GM23338 (cell line): ENCODE measurements at regions not wholly inside any gene's neighbourhood (a gene's known extent, or its start where the extent isn't known, plus 50 kb on each side); places are given as distances from the start of the nearest gene placed in this dataset.

Experiments
- ATAC-seq: fragments of 200-7000 bp; cut with Tn5 transposase; 3 replicates; pipeline ENCODE4 v1.9.1; 2020
- DNase-seq: peaks from one replicate; pipeline ENCODE4 v3.0.0-alpha.2; 2015; ENCODE audit warnings: low spot score
- H2AFZ ChIP-seq: fragments of 200-600 bp; sonication (generic); 2 replicates; pipeline ENCODE4 v1.8.0; 2016; ENCODE audit warnings: antibody characterized with exemption, mild to moderate bottlenecking, moderate library complexity
- H3F3A ChIP-seq: fragments of 200-600 bp; sonication (generic); replicated peaks from 2 replicates; pipeline ENCODE4 v1.8.0; 2017; ENCODE audit warnings: antibody characterized with exemption, mixed run types, low read depth
- H3K27ac ChIP-seq: fragments of 200-600 bp; sonication (generic); 2 replicates; pipeline ENCODE4 v1.6.1; 2016; ENCODE audit warnings: low read depth
- H3K27me3 ChIP-seq: fragments of 200-600 bp; sonication (generic); 2 replicates; pipeline ENCODE4 v1.8.0; 2016; ENCODE audit warnings: mild to moderate bottlenecking, mixed run types, moderate library complexity; ENCODE audit not compliant: insufficient read depth
- H3K36me3 ChIP-seq: fragments of 200-600 bp; sonication (generic); 2 replicates; pipeline ENCODE4 v1.8.0; 2016; ENCODE audit warnings: mild to moderate bottlenecking; ENCODE audit not compliant: insufficient read depth
- H3K4me1 ChIP-seq: fragments of 200-600 bp; sonication (generic); 2 replicates; pipeline ENCODE4 v1.8.0; 2016; ENCODE audit warnings: mild to moderate bottlenecking, moderate library complexity; ENCODE audit not compliant: insufficient read depth
- H3K4me2 ChIP-seq: fragments of 200-600 bp; sonication (generic); 2 replicates; pipeline ENCODE4 v1.7.1; 2017; ENCODE audit warnings: mixed run types
- H3K4me3 ChIP-seq: fragments of 200-600 bp; sonication (generic); 2 replicates; pipeline ENCODE4 v1.6.1; 2016; ENCODE audit warnings: mixed run types
- H3K79me2 ChIP-seq: fragments of 200-600 bp; sonication (generic); replicated peaks from 2 replicates; pipeline ENCODE4 v1.8.0; 2017; ENCODE audit warnings: mild to moderate bottlenecking; ENCODE audit not compliant: insufficient read depth
- H3K9me2 ChIP-seq: fragments of 200-600 bp; sonication (generic); 2 replicates; pipeline ENCODE4 v1.8.0; 2017; ENCODE audit not compliant: insufficient read depth
- H4K20me1 ChIP-seq: fragments of 200-600 bp; sonication (generic); replicated peaks from 2 replicates; pipeline ENCODE4 v1.8.0; 2017; ENCODE audit warnings: mild to moderate bottlenecking; ENCODE audit not compliant: insufficient read depth
- H3K27ac Mint-ChIP-seq: 2 replicates; pipeline ENCODE4 v1.8.0; 2020; ENCODE audit warnings: inconsistent platforms, mild to moderate bottlenecking, moderate library complexity, mixed read lengths
- H3K27me3 Mint-ChIP-seq: 3 replicates; pipeline ENCODE4 v1.8.0; 2022; ENCODE audit warnings: low read depth, mild to moderate bottlenecking, moderate library complexity, mixed read lengths, inconsistent platforms; ENCODE audit not compliant: insufficient read depth, poor library complexity
- H3K36me3 Mint-ChIP-seq: 3 replicates; pipeline ENCODE4 v1.8.0; 2021; ENCODE audit warnings: low read depth, mild to moderate bottlenecking, inconsistent platforms, moderate library complexity, mixed read lengths
- H3K4me1 Mint-ChIP-seq: 3 replicates; pipeline ENCODE4 v1.8.0; 2020; ENCODE audit warnings: mild to moderate bottlenecking, inconsistent platforms, mixed read lengths
- H3K4me3 Mint-ChIP-seq: 3 replicates; pipeline ENCODE4 v1.8.0; 2021; ENCODE audit warnings: moderate library complexity, mild to moderate bottlenecking, inconsistent platforms, mixed read lengths
- H3K9me3 Mint-ChIP-seq: 3 replicates; pipeline ENCODE4 v1.8.0; 2020; ENCODE audit warnings: moderate library complexity, mild to moderate bottlenecking, inconsistent platforms, mixed read lengths
- POLR2AphosphoS5 ChIP-seq: IDR thresholded peaks from 2 replicates; pipeline ENCODE4 v1.6.1; 2016; ENCODE audit warnings: antibody characterized with exemption, low read depth
- ZNF114 ChIP-seq: fragments of 250-450 bp; sonication (Bioruptor Pico); IDR thresholded peaks from 2 replicates; pipeline ENCODE4 v1.5.0; 2020; ENCODE audit warnings: mild to moderate bottlenecking, moderate library complexity
- ZNF462 ChIP-seq: fragments of 250-450 bp; sonication (Bioruptor Pico); IDR thresholded peaks from 2 replicates; pipeline ENCODE4 v1.5.0; 2020; ENCODE audit warnings: mild to moderate bottlenecking, moderate library complexity

- Histone ChIP-seq H3K9me2 (0 out of 2 replicates have a peak, but pooled peaks cover 6% of the 10 kb centered on the region), H3K79me2 (no peaks in the 10 kb centered on the region), H3K27ac (peak overlapping the region; percentile 84), H4K20me1 (no peaks in the 10 kb centered on the region), H2AFZ (peak overlapping the region; percentile 49; the same call in 1 of the 2 replicates), H3K4me2 (peak overlapping the region; percentile 66), H3K27me3 (no peaks in the 10 kb centered on the region), H3K4me3 (peak overlapping the region; percentile 43), H3K4me1 (peaks cover 59% of the 10 kb centered on the region), H3K36me3 (no peaks in the 10 kb centered on the region), H3F3A (0 out of 2 replicates have a peak, but pooled peaks cover 2% of the 10 kb centered on the region)
- peaks cover 8% of the 10 kb centered on the region; the same call in 2 of the 3 replicates for H3K36me3 Mint-ChIP-seq
- peak overlapping the region; percentile 64 for H3K4me3 Mint-ChIP-seq
- ATAC-seq: peak; percentile 86
- DNase-seq: peak; percentile 93
- H3K27ac Mint-ChIP-seq: peak overlapping the region; percentile 94
- H3K4me1 Mint-ChIP-seq: peaks cover 71% of the 10 kb centered on the region
- no peaks in the 10 kb centered on the region for H3K9me3 Mint-ChIP-seq
- TF ChIP-seq ZNF114 (CRISPR knock-in tag) (no peak), ZNF462 (CRISPR knock-in tag) (peak; percentile 14; the same call in 1 of the 2 replicates)
- H3K27me3 Mint-ChIP-seq: peaks cover 7% of the 10 kb centered on the region
Observed at GRCh38 chr6:163943607-163944385, 529.3 kb downstream of the QKI start.

- Mint-ChIP-seq H3K9me3 (no peaks in the 10 kb centered on the region), H3K36me3 (peaks cover 4% of the 10 kb centered on the region; the same call in 1 of the 3 replicates), H3K4me3 (peak overlapping the region; percentile 64; the same call in 2 of the 3 replicates), H3K27me3 (peaks cover 7% of the 10 kb centered on the region), H3K4me1 (peaks cover 71% of the 10 kb centered on the region), H3K27ac (0 out of 2 replicates have a peak overlapping the region, but pooled peaks have one; percentile 94)
- Histone ChIP-seq H4K20me1 (no peaks in the 10 kb centered on the region), H3K4me1 (peaks cover 59% of the 10 kb centered on the region), H2AFZ (no peak overlapping the region), H3K27ac (peak overlapping the region; percentile 84; the same call in 1 of the 2 replicates), H3K36me3 (no peaks in the 10 kb centered on the region), H3K4me3 (peak overlapping the region; percentile 43), H3K4me2 (peak overlapping the region; percentile 67), H3K79me2 (no peaks in the 10 kb centered on the region), H3F3A (0 out of 2 replicates have a peak, but pooled peaks cover 2% of the 10 kb centered on the region), H3K27me3 (no peaks in the 10 kb centered on the region), H3K9me2 (0 out of 2 replicates have a peak, but pooled peaks cover 6% of the 10 kb centered on the region)
- ATAC-seq: no peak
- no peak for DNase-seq
- no peak for TF ChIP-seq POLR2AphosphoS5
- TF ChIP-seq ZNF462 (CRISPR knock-in tag): no peak
Observed at GRCh38 chr6:163942790-163943189, 528.3 kb downstream of the QKI start.
